ENCODE measurements at regions not wholly inside any gene's neighbourhood (a gene's known extent, or its start where the extent isn't known, plus 50 kb on each side); places are given as distances from the start of the nearest gene placed in this dataset.

DNA sequence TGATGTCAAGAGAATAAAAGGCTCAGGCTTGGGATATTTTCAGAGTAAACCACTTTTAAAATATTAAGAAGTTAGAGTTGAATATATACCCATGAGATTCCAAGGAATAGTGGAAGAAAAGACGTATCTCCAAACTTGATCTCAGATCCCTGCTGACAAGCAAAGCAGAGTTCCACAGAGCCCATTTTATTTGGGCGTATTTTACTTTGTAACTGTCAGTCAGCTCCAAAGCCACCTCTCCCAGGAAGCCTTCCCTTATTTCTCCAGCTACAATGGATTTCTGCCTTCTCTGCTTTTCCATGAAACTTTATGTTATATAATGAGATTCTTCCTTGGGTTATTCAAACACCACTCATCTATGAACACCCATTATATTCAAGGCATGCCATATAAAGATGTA lies 295.7 kb downstream of the FZD1 start (continued):
- TF ChIP-seq ZBTB49 (tag by site-specific recombination; IDR thresholded peaks at IDR 0.05; ENCODE audit: low read depth), result no peak
- TF ChIP-seq, protein P1, sequence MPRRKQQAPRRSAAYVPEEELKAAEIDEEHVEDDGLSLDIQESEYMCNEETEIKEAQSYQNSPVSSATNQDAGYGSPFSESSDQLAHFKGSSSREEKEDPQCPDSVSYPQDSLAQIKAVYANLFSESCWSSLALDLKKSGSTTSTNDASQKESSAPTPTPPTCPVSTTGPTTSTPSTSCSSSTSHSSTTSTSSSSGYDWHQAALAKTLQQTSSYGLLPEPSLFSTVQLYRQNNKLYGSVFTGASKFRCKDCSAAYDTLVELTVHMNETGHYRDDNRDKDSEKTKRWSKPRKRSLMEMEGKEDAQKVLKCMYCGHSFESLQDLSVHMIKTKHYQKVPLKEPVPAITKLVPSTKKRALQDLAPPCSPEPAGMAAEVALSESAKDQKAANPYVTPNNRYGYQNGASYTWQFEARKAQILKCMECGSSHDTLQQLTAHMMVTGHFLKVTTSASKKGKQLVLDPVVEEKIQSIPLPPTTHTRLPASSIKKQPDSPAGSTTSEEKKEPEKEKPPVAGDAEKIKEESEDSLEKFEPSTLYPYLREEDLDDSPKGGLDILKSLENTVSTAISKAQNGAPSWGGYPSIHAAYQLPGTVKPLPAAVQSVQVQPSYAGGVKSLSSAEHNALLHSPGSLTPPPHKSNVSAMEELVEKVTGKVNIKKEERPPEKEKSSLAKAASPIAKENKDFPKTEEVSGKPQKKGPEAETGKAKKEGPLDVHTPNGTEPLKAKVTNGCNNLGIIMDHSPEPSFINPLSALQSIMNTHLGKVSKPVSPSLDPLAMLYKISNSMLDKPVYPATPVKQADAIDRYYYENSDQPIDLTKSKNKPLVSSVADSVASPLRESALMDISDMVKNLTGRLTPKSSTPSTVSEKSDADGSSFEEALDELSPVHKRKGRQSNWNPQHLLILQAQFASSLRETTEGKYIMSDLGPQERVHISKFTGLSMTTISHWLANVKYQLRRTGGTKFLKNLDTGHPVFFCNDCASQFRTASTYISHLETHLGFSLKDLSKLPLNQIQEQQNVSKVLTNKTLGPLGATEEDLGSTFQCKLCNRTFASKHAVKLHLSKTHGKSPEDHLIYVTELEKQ (tag by site-specific recombination; IDR thresholded peaks at IDR 0.05; ENCODE audit: borderline replicate concordance), result no peak

GRCh38 chr7:91564101-91564500 lies 299.9 kb downstream of the FZD1 start:
- no peaks in the 10 kb centered on the region for H3K36me3 ChIP-seq (ENCODE audit: control insufficient read depth in 2 of 2, insufficient read depth in 1 of 2, low read length in 2 of 2)
- CTCF ChIA-PET, result no interaction called here

GRCh38 chr7:91564541-91564940 lies 300.3 kb downstream of the FZD1 start:
- Histone ChIP-seq H3K27ac (ENCODE audit: extremely low read depth, low read depth, low read length) (no peak overlapping the region), H3K4me1 (ENCODE audit: control insufficient read depth, insufficient read depth, low read length) (no peaks in the 10 kb centered on the region), H3K36me3 (ENCODE audit: control insufficient read depth in 2 of 2, insufficient read depth in 1 of 2, low read length in 2 of 2) (no peaks in the 10 kb centered on the region), H3K9me3 (ENCODE audit: control insufficient read depth, insufficient read depth, low read depth, low read length) (no peaks in the 10 kb centered on the region), H3K4me3 (ENCODE audit: low read depth, low read length) (no peak overlapping the region)
- ChIA-PET CTCF (no interaction called here), POLR2A (no interaction called here)
- TF ChIP-seq REST (tag by site-specific recombination; IDR thresholded peaks at IDR 0.05) (no peak), ZNF350 (tag by site-specific recombination; IDR thresholded peaks at IDR 0.05) (no peak), ZNF768 (tag by site-specific recombination; IDR thresholded peaks at IDR 0.05) (no peak), ZNF629 (tag by site-specific recombination; IDR thresholded peaks at IDR 0.05) (no peak), ZNF155 (tag by site-specific recombination; IDR thresholded peaks at IDR 0.05) (no peak), SCRT2 (tag by site-specific recombination; IDR thresholded peaks at IDR 0.05) (no peak), ZBTB49 (tag by site-specific recombination; IDR thresholded peaks at IDR 0.05; ENCODE audit: low read depth) (no peak)

More at GRCh38 chr7:91564101-91564500, 299.9 kb downstream of the FZD1 start:
- no peak overlapping the region for H3K27ac ChIP-seq (ENCODE audit: extremely low read depth, low read depth, low read length)
- no peaks in the 10 kb centered on the region for H3K4me1 ChIP-seq (ENCODE audit: control insufficient read depth, insufficient read depth, low read length)
- POLR2A ChIA-PET, result no interaction called here
- no peak overlapping the region for H3K4me3 ChIP-seq (ENCODE audit: low read depth, low read length)
- TF ChIP-seq PBX3 (CRISPR knock-in tag; IDR thresholded peaks at IDR 0.05), result no peak
- TF ChIP-seq ZNF366 (tag by site-specific recombination; conservative IDR thresholded peaks at IDR 0.05), result no peak
- no peak for TF ChIP-seq ZNF585B (tag by site-specific recombination; IDR thresholded peaks at IDR 0.05)
- no peak for TF ChIP-seq WT1 (tag by site-specific recombination; IDR thresholded peaks at IDR 0.05)
- no peak for TF ChIP-seq ZNF239 (tag by site-specific recombination; IDR thresholded peaks at IDR 0.05)
- TF ChIP-seq ZNF776 (tag by site-specific recombination; IDR thresholded peaks at IDR 0.05; ENCODE audit: borderline replicate concordance), result no peak
- TF ChIP-seq ZNF501 (tag by site-specific recombination; IDR thresholded peaks at IDR 0.05), result no peak
- TF ChIP-seq ZNF335 (tag by site-specific recombination; conservative IDR thresholded peaks at IDR 0.05), result no peak
- no peak for TF ChIP-seq ZNF747 (tag by site-specific recombination; IDR thresholded peaks at IDR 0.05)
- TF ChIP-seq ZNF629 (tag by site-specific recombination; IDR thresholded peaks at IDR 0.05), result no peak
- TF ChIP-seq OVOL3 (tag by site-specific recombination; IDR thresholded peaks at IDR 0.05), result no peak
- TF ChIP-seq SALL2 (tag by site-specific recombination; IDR thresholded peaks at IDR 0.05; ENCODE audit: borderline replicate concordance), result no peak
- TF ChIP-seq ZNF658 (tag by site-specific recombination; IDR thresholded peaks at IDR 0.05), result no peak
- no peak for TF ChIP-seq ZSCAN30 (tag by site-specific recombination; IDR thresholded peaks at IDR 0.05)
- no peak for TF ChIP-seq ZNF792 (tag by site-specific recombination; IDR thresholded peaks at IDR 0.05)
- TF ChIP-seq ZNF169 (tag by site-specific recombination; IDR thresholded peaks at IDR 0.05), result no peak
- TF ChIP-seq ZNF132 (tag by site-specific recombination; IDR thresholded peaks at IDR 0.05; ENCODE audit: borderline replicate concordance), result no peak
- TF ChIP-seq ZNF529 (tag by site-specific recombination; IDR thresholded peaks at IDR 0.05; ENCODE audit: insufficient replicate concordance), result no peak
- TF ChIP-seq, protein P2, sequence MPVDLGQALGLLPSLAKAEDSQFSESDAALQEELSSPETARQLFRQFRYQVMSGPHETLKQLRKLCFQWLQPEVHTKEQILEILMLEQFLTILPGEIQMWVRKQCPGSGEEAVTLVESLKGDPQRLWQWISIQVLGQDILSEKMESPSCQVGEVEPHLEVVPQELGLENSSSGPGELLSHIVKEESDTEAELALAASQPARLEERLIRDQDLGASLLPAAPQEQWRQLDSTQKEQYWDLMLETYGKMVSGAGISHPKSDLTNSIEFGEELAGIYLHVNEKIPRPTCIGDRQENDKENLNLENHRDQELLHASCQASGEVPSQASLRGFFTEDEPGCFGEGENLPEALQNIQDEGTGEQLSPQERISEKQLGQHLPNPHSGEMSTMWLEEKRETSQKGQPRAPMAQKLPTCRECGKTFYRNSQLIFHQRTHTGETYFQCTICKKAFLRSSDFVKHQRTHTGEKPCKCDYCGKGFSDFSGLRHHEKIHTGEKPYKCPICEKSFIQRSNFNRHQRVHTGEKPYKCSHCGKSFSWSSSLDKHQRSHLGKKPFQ (tag by site-specific recombination; IDR thresholded peaks at IDR 0.05), result no peak
- no peak for TF ChIP-seq ZNF112 (tag by site-specific recombination; IDR thresholded peaks at IDR 0.05)
- no peaks in the 10 kb centered on the region for H3K9me3 ChIP-seq (ENCODE audit: control insufficient read depth, insufficient read depth, low read depth, low read length)
